KMS-11 (cell line): ENCODE measurements at regions not wholly inside any gene's neighbourhood (a gene's known extent, or its start where the extent isn't known, plus 50 kb on each side); places are given as distances from the start of the nearest gene placed in this dataset.
"Not testable (repeated sequence)": the region's sequence is repeated elsewhere in the genome, so short reads cannot be mapped to it uniquely, and the experiment has no call there.

Source experiments
- H2AFZ ChIP-seq: fragments of 200-600 bp; sonication (generic); 2 replicates; pipeline ENCODE4 v1.6.1; 2016; ENCODE audit warnings: antibody characterized with exemption, mixed run types, low read depth
- H3K27ac ChIP-seq: fragments of 200-600 bp; sonication (generic); 2 replicates; pipeline ENCODE4 v1.6.1; 2016; ENCODE audit warnings: mild to moderate bottlenecking, mixed run types
- H3K27me3 ChIP-seq: fragments of 200-600 bp; sonication (generic); 2 replicates; pipeline ENCODE4 v1.6.1; 2017; ENCODE audit warnings: mild to moderate bottlenecking, low read depth, mixed run types, moderate library complexity; ENCODE audit not compliant: insufficient read depth
- H3K36me3 ChIP-seq: fragments of 200-600 bp; sonication (generic); 2 replicates; pipeline ENCODE4 v1.6.1; 2017; ENCODE audit warnings: mild to moderate bottlenecking, mixed run types; ENCODE audit not compliant: insufficient read depth
- H3K4me1 ChIP-seq: fragments of 200-600 bp; sonication (generic); 2 replicates; pipeline ENCODE4 v1.6.1; 2016; ENCODE audit warnings: mild to moderate bottlenecking, low read depth, mixed run types; ENCODE audit not compliant: poor library complexity, severe bottlenecking
- H3K4me2 ChIP-seq: fragments of 200-600 bp; sonication (generic); 2 replicates; pipeline ENCODE4 v1.7.0; 2016; ENCODE audit warnings: mild to moderate bottlenecking, mixed run types
- H3K4me3 ChIP-seq: fragments of 200-600 bp; sonication (generic); IDR thresholded peaks from 2 replicates; pipeline ENCODE4 v1.6.1; 2017; ENCODE audit warnings: low read depth, low read length, mixed read lengths; ENCODE audit not compliant: insufficient read depth
- H3K79me2 ChIP-seq: fragments of 200-600 bp; sonication (generic); 2 replicates; pipeline ENCODE4 v1.6.1; 2016; ENCODE audit warnings: low read depth, mixed run types; ENCODE audit not compliant: insufficient read depth
- H3K9ac ChIP-seq: fragments of 200-600 bp; sonication (generic); 2 replicates; pipeline ENCODE4 v1.6.1; 2016; ENCODE audit warnings: mild to moderate bottlenecking, mixed run types
- H4K20me1 ChIP-seq: fragments of 200-600 bp; sonication (generic); 2 replicates; pipeline ENCODE4 v1.6.1; 2016; ENCODE audit warnings: mild to moderate bottlenecking, mixed run types; ENCODE audit not compliant: insufficient read depth
- CTCF ChIP-seq: fragments of 200-600 bp; sonication (generic); conservative IDR thresholded peaks from 2 replicates; pipeline ENCODE4 v1.6.1; 2017; ENCODE audit warnings: low read depth, mild to moderate bottlenecking, antibody characterized with exemption, low read length, moderate library complexity, mixed read lengths

- no peak overlapping the region for H3K27ac ChIP-seq
- H3K9ac ChIP-seq = no peak overlapping the region
- H3K4me3 ChIP-seq = no peak overlapping the region
These were observed 1168.0 kb downstream of the PLA2G4A start for GRCh38 chr1:187996780-187997179.

GRCh38 chr1:187999973-188000372, 1171.2 kb downstream of the PLA2G4A start:
- H3K9ac ChIP-seq = no peak overlapping the region
- H3K27ac ChIP-seq = no peak overlapping the region
- TF ChIP-seq CTCF = no peak
- H3K4me1 ChIP-seq = peaks cover 5% of the 10 kb centered on the region
- no peak overlapping the region for H2AFZ ChIP-seq
- H3K4me2 ChIP-seq = no peak overlapping the region
- no peaks in the 10 kb centered on the region for H3K36me3 ChIP-seq
- H3K79me2 ChIP-seq = no peaks in the 10 kb centered on the region
- H4K20me1 ChIP-seq = no peaks in the 10 kb centered on the region
- H3K4me3 ChIP-seq = no peak overlapping the region
- H3K27me3 ChIP-seq = no peaks in the 10 kb centered on the region

More at GRCh38 chr1:187996780-187997179, 1168.0 kb downstream of the PLA2G4A start:
- TF ChIP-seq CTCF = no peak
- Histone ChIP-seq H4K20me1 (no peaks in the 10 kb centered on the region), H3K4me1 (peaks cover 8% of the 10 kb centered on the region), H3K27me3 (no peaks in the 10 kb centered on the region), H3K79me2 (no peaks in the 10 kb centered on the region), H2AFZ (no peak overlapping the region), H3K4me2 (no peak overlapping the region), H3K36me3 (no peaks in the 10 kb centered on the region)

- not testable (repeated sequence) for H3K4me3 ChIP-seq, H3K36me3 ChIP-seq, H2AFZ ChIP-seq, H4K20me1 ChIP-seq, H3K27ac ChIP-seq, H3K4me2 ChIP-seq, H3K4me1 ChIP-seq, H3K9ac ChIP-seq, H3K79me2 ChIP-seq, H3K27me3 ChIP-seq
These were observed 1174.9 kb downstream of the PLA2G4A start for GRCh38 chr1:188003687-188004086.

GRCh38 chr1:188004849-188005248, 1176.1 kb downstream of the PLA2G4A start:
- Histone ChIP-seq H3K9ac (no peak overlapping the region), H3K79me2 (no peaks in the 10 kb centered on the region), H3K4me2 (no peak overlapping the region), H3K27ac (no peak overlapping the region), H3K4me1 (no peaks in the 10 kb centered on the region), H4K20me1 (no peaks in the 10 kb centered on the region), H3K4me3 (no peak overlapping the region), H2AFZ (no peak overlapping the region), H3K36me3 (no peaks in the 10 kb centered on the region), H3K27me3 (no peaks in the 10 kb centered on the region)
- no peak for TF ChIP-seq CTCF

- Histone ChIP-seq H3K4me2 (no peak overlapping the region), H3K27me3 (no peaks in the 10 kb centered on the region), H3K79me2 (no peaks in the 10 kb centered on the region), H2AFZ (no peak overlapping the region), H3K4me3 (no peak overlapping the region), H3K9ac (no peak overlapping the region), H4K20me1 (no peaks in the 10 kb centered on the region), H3K27ac (no peak overlapping the region), H3K36me3 (no peaks in the 10 kb centered on the region), H3K4me1 (no peaks in the 10 kb centered on the region)
- no peak for TF ChIP-seq CTCF
These were observed 1177.6 kb downstream of the PLA2G4A start for GRCh38 chr1:188006354-188006753.

- not testable (repeated sequence) for H4K20me1 ChIP-seq, H3K27ac ChIP-seq, H3K9ac ChIP-seq, H3K27me3 ChIP-seq, H2AFZ ChIP-seq, H3K4me3 ChIP-seq, H3K4me2 ChIP-seq, H3K4me1 ChIP-seq, H3K79me2 ChIP-seq, H3K36me3 ChIP-seq
These were observed 1184.6 kb downstream of the PLA2G4A start for GRCh38 chr1:188013222-188013849.
